ENCODE measurements at regions not wholly inside any gene's neighbourhood (a gene's known extent, or its start where the extent isn't known, plus 50 kb on each side); places are given as distances from the start of the nearest gene placed in this dataset.

DNA sequence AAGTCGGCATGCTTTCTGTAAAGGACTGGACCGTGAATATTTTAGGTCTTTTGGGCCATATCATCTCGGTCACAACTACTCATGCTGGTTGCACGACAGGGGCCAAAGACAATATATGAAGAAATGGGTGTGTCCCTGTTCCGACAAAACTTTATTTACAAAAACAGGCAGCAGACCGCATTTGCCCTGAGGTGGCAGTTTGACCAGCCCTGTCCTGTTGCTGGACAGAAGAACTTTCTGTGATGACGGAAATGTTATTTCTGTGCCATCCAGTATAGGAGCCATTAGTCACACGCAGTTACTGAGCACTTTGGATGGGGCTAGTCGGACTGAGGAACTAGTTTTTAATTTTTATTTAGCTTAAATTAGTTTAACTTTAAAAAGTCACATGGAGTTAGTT is 112.8 kb upstream of the CARD11 start:
- no peaks in the 10 kb centered on the region for H3K9me3 ChIP-seq (ENCODE audit: low read depth)
- H3K9me2 ChIP-seq (replicated peaks; ENCODE audit: insufficient read depth) = no peaks in the 10 kb centered on the region
- DNase-seq (ENCODE audit: low spot score) = no peak
- no peak overlapping the region for H3K27ac ChIP-seq
- H3K27me3 ChIP-seq = no peaks in the 10 kb centered on the region
- H3K4me1 ChIP-seq (ENCODE audit: insufficient read depth) = no peaks in the 10 kb centered on the region
- no peaks in the 10 kb centered on the region for H3K79me2 ChIP-seq
- no peaks in the 10 kb centered on the region for H3K36me3 ChIP-seq (replicated peaks; ENCODE audit: insufficient read depth, low read depth)
- WGBS (ENCODE audit: low lambda C conversion rate, missing lambda C conversion rate) = 91% methylated on average over 9 of the region's 9 CpGs
- no peak overlapping the region for H2AFZ ChIP-seq
- no peak overlapping the region for H3K4me3 ChIP-seq
- H4K20me1 ChIP-seq (ENCODE audit: insufficient read depth, poor library complexity, severe bottlenecking) = no peaks in the 10 kb centered on the region
- TF ChIP-seq EZH2phosphoT487 (IDR thresholded peaks at IDR 0.05; ENCODE audit: low read depth, severe bottlenecking, unreplicated experiment) = no peak
- no peak for TF ChIP-seq CTCF (IDR thresholded peaks at IDR 0.05; ENCODE audit: poor library complexity)
- TF ChIP-seq EZH2 (IDR thresholded peaks at IDR 0.05; ENCODE audit: borderline replicate concordance) = no peak
- no peak overlapping the region for H3K4me2 ChIP-seq

DNA sequence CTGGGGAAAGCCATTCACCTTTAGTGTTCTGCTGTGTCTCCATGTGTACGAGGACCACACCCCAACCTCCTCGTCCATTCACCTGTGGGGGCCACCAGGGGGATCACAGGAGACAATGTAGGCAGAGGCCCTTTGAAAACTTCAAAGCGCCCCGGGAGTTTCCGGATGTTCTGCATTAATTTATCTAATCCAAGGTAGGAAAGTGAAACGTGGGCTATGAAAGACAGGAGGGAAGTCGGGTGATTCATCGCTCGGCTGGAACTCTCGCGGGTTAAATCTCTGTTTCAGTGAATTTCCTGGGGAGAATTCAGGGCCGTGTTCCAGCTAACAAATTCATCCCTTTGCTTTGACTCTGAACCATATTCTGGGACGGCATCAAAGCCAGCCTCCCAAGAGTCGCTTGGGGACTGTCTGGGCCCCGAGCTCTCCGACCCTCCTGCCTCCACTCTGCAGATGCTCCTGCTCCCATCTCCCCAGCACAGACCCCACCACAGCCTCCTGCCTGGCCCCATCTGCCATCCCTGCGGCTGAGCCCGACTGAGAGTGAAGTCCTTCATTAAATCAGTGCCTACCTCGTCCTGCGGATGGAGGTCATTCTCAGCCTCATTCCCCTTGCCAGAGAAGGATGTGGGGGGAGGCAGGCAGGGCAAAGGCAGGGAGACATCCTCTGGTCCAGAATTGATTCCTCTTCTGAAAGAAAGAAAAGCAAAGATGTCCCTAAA is 114.1 kb upstream of the CARD11 start:
- Histone ChIP-seq H3K36me3 (replicated peaks; ENCODE audit: insufficient read depth, low read depth) (no peaks in the 10 kb centered on the region), H3K9me2 (replicated peaks; ENCODE audit: insufficient read depth) (no peaks in the 10 kb centered on the region), H3K4me1 (ENCODE audit: insufficient read depth) (no peaks in the 10 kb centered on the region), H3K9me3 (ENCODE audit: low read depth) (no peaks in the 10 kb centered on the region), H3K27me3 (no peaks in the 10 kb centered on the region), H2AFZ (no peak overlapping the region), H4K20me1 (ENCODE audit: insufficient read depth, poor library complexity, severe bottlenecking) (no peaks in the 10 kb centered on the region), H3K4me3 (no peak overlapping the region), H3K79me2 (no peaks in the 10 kb centered on the region), H3K4me2 (no peak overlapping the region), H3K27ac (no peak overlapping the region)
- 70% methylated on average over 20 of the region's 20 CpGs for WGBS (ENCODE audit: low lambda C conversion rate, missing lambda C conversion rate)
- no peak for DNase-seq (ENCODE audit: low spot score)
- no peak for TF ChIP-seq EZH2phosphoT487 (IDR thresholded peaks at IDR 0.05; ENCODE audit: low read depth, severe bottlenecking, unreplicated experiment)
- TF ChIP-seq CTCF (IDR thresholded peaks at IDR 0.05; ENCODE audit: poor library complexity) = no peak
- TF ChIP-seq EZH2 (IDR thresholded peaks at IDR 0.05; ENCODE audit: borderline replicate concordance) = no peak

DNA sequence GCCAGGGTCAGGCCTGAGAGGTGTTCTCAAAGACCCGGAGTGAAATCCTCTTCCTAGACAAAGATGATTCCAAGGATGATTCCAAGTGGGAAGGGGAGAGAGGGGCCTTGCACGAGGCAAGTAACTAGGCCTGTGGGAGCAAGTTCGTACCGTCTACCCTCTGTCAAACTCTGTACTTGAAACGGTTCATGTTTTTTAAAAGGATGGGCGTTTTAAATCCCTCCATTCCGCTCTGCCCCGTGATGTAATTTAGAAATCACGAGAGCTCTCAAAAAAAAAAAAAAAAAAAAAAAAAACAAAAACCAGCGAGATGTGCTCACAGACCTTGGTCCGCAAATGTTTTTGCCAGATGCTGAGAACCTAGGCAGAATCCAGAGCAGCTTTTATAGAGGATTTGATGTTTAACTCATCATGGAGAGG is 114.7 kb upstream of the CARD11 start:
- WGBS (ENCODE audit: low lambda C conversion rate, missing lambda C conversion rate) = 74% methylated on average over 11 of the region's 11 CpGs
- no peaks in the 10 kb centered on the region for H3K9me3 ChIP-seq (ENCODE audit: low read depth)
- H3K4me3 ChIP-seq = no peak overlapping the region
- TF ChIP-seq CTCF (IDR thresholded peaks at IDR 0.05; ENCODE audit: poor library complexity) (no peak), EZH2phosphoT487 (IDR thresholded peaks at IDR 0.05; ENCODE audit: low read depth, severe bottlenecking, unreplicated experiment) (no peak), EZH2 (IDR thresholded peaks at IDR 0.05; ENCODE audit: borderline replicate concordance) (no peak)
- H3K79me2 ChIP-seq = no peaks in the 10 kb centered on the region
- H3K4me1 ChIP-seq (ENCODE audit: insufficient read depth) = peaks cover under 1% of the 10 kb centered on the region
- H3K27me3 ChIP-seq = no peaks in the 10 kb centered on the region
- no peak for DNase-seq (ENCODE audit: low spot score)
- no peaks in the 10 kb centered on the region for H3K36me3 ChIP-seq (replicated peaks; ENCODE audit: insufficient read depth, low read depth)
- H3K4me2 ChIP-seq = no peak overlapping the region
- H3K9me2 ChIP-seq (replicated peaks; ENCODE audit: insufficient read depth) = no peaks in the 10 kb centered on the region
- no peaks in the 10 kb centered on the region for H4K20me1 ChIP-seq (ENCODE audit: insufficient read depth, poor library complexity, severe bottlenecking)
- no peak overlapping the region for H3K27ac ChIP-seq
- no peak overlapping the region for H2AFZ ChIP-seq
